Panc1 (cell line): ENCODE measurements at regions not wholly inside any gene's neighbourhood (a gene's known extent, or its start where the extent isn't known, plus 50 kb on each side); places are given as distances from the start of the nearest gene placed in this dataset.

Source experiments
- POLR2AphosphoS5 ChIP-seq: IDR thresholded peaks from 2 replicates; pipeline ENCODE4 v1.6.1; 2012; ENCODE audit warnings: mild to moderate bottlenecking, low read depth, low read length, moderate library complexity
- TF ChIP-seq, protein P1 (sequence below), 2 experiments: IDR thresholded peaks; 2 replicates each; pipeline ENCODE4 v1.6.1; 2011 to 2012; ENCODE audit warnings: low read depth in 2 of 2, control low read depth in 1 of 2, low read length in 1 of 2, mild to moderate bottlenecking in 1 of 2, moderate library complexity in 1 of 2; ENCODE audit not compliant: insufficient read depth in 1 of 2

DNA sequence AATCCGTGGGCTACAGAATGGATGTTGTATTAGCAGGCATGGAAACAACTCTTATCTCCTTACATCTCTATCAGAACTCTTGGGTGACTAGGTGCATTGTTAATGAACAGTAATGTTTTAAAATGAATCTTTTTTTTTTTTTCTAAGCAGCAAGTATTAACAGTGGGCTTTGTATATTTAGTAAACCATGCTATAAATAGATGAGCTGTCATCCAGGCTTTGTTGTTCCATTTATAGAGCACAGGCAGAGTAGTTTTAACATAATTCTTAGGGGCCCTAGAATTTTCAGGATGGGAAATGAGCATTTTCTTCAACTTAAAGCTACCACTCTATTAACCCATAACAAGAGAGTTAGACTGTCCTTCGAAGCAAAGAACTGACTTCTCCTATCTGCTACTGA is 233.7 kb upstream of the ADAMTSL1 start:
- TF ChIP-seq, protein P1, sequence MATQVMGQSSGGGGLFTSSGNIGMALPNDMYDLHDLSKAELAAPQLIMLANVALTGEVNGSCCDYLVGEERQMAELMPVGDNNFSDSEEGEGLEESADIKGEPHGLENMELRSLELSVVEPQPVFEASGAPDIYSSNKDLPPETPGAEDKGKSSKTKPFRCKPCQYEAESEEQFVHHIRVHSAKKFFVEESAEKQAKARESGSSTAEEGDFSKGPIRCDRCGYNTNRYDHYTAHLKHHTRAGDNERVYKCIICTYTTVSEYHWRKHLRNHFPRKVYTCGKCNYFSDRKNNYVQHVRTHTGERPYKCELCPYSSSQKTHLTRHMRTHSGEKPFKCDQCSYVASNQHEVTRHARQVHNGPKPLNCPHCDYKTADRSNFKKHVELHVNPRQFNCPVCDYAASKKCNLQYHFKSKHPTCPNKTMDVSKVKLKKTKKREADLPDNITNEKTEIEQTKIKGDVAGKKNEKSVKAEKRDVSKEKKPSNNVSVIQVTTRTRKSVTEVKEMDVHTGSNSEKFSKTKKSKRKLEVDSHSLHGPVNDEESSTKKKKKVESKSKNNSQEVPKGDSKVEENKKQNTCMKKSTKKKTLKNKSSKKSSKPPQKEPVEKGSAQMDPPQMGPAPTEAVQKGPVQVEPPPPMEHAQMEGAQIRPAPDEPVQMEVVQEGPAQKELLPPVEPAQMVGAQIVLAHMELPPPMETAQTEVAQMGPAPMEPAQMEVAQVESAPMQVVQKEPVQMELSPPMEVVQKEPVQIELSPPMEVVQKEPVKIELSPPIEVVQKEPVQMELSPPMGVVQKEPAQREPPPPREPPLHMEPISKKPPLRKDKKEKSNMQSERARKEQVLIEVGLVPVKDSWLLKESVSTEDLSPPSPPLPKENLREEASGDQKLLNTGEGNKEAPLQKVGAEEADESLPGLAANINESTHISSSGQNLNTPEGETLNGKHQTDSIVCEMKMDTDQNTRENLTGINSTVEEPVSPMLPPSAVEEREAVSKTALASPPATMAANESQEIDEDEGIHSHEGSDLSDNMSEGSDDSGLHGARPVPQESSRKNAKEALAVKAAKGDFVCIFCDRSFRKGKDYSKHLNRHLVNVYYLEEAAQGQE (IDR thresholded peaks at IDR 0.05; ENCODE audit: insufficient read depth in 1 of 2, low read depth in 2 of 2, low read length in 1 of 2), result no peak
- no peak for TF ChIP-seq POLR2AphosphoS5
